Activated CD4-positive, CD25-positive, alpha-beta regulatory T cell treated with anti-CD3 and anti-CD28 coated beads, Interleukin-2, amount 50 U/mL, for 72 hours (primary cell): ENCODE measurements at regions not wholly inside any gene's neighbourhood (a gene's known extent, or its start where the extent isn't known, plus 50 kb on each side); places are given as distances from the start of the nearest gene placed in this dataset.
"Not testable (repeated sequence)": the region's sequence is repeated elsewhere in the genome, so short reads cannot be mapped to it uniquely, and the experiment has no call there.

ENCODE experiments used
- DNase-seq: peaks from one replicate; pipeline ENCODE4 v3.0.0; 2021

DNA sequence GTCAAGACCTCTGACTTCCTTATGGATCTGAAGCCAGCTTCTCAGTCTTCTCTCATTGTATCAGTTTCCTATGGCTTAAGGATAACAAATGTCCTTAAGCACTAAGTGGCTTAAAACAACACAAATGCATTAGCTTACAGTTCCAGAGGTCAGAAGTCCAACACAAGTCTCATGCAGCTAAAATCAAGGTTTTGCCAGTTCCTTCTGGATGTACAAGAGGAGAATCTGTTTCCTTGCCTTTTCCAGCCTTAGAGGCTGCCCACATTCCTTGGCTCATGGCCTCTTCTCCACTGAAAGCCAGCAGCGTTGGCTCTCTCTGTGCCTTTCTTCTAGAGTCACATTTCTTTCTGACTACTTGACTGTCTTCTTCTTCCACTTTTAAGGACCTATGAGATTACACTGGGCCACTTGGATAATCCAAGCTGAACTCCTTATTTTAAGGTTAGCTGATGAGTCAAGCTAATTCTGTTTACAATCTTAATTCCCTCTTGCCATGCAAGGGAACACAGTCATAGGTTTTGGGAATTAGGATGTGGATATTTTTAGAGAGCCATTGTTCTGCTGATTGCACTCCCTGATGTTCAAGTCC lies 179.0 kb downstream of the BCAS1 start:
- no peak for DNase-seq

DNA sequence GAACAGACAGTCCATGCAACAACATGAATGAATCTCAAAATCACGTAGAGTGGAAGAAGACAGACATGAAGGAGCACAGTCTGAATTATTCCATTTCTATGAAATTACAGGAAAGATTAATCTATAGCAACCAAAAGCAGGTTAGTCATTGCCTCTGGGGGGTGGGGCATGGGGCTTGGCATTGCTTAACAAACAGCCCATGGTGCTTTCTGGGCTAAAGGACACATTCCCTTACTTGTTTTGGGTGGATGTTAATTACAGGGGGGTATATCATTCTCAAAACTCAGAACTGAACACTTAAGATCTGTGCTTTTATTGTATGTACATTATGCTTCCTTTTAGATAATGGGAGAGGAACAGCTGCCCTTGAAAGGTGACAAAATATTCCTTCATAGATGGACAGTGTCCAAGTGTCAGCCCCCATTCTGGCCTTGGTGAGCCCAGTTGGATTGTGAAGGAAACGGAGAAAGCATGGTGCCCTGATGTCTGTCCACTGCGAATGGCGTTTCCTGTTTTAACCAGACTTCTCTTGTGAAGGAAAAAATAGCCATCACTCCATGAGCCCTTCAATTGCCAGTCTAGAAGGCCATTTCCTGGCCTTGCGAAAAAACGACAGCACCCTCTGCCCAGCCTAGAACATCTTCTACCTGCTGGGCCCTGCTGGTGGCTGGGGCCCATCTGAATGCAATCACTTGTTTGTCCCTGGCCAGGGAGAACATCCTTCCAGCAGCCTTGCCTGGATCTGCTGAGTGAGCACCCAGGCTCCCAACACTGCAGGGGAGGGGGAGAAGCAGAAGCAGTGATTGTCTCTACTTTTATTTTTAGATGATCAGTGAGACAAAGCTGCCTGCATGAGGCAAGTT lies 179.7 kb downstream of the BCAS1 start:
- no peak for DNase-seq

DNA sequence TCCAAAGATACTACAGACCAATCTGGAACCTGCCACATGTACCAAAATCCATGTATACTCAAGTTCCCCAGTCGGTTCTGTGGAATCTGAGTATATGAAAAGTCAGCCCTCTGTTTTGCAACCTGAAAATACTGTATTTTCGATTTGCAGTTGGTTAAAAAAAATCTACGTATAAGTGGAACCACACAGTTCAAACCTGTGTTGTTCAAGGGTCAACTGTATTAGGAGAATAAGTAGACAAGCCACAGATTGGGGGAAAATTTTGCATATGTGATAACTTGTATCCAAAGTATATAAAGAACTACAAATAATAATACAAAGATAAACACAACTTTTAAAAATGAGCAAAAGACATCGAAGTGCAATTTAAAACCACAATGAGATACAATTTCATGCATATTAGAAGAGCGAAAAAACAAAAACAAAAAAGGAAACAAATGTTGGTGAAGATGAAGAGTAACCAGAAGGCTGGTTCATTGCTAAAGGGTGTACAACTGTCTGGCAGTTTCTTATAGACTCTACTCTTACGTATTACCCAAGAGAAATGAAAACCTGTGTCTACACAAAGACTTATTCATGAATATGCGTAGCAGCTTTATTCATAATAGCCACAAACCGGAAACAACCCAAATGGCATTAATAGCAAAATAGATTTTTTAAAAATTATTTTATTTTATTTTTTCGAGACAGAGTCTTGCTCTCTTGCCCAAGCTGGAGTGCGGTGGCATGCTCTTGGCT lies 180.8 kb downstream of the BCAS1 start:
- no peak for DNase-seq

DNA sequence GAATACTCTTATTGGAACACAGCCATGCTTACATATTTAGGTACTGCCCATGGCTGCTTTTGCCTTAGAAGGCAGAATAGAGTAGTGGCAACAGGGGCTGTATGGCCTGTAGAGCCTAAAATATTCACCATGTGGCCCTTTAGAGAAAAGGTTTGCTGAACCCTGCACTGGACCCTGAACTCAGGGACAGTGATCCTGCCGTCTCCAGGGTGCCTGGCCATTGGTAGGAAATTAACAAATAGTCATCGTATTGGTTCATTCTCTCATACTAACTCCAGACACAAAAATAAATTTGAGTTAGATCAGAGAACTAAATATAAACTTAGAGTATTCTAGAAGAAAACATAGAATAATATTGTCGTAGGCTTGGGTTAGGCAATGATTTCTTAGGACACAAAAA lies 181.4 kb downstream of the BCAS1 start:
- DNase-seq, result no peak

DNA sequence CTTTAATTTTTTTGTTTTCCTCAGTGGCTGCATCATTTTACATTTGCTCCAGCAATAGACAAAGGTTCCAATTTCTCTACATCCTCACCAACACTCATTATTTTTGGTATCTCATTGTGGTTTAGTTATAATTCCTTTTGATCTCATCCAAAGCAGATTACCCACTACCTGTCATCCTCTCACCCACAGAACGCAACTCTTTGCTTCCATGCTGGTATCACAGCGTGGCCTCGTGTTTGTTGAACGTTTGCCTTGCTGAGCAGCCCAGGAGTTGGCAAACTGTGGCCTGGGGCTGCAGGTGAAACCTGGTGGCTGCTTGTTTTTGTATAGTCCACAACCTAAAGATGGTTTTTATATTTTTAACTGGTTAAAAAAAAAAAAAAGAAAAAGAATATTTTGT lies 181.9 kb downstream of the BCAS1 start:
- DNase-seq, result no peak

DNA sequence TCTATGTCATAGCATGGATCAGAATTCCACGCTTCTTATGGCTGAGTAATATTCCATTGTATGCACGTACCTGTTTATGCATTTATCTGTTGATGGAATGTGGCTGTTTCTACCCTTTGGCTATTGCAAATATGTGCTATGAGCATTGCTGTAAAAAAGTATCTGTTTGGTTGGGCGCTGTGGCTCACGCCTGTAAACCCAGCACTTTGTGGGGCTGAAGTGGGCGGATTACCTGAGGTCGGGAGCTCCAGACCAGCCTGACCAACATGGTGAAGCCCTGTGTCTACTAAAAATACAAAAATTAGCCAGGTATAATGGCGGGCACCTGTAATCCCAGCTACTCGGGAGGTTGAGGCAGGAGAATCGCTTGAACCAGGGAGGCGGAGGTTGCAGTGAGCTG lies 182.4 kb downstream of the BCAS1 start:
- DNase-seq, result no peak

DNA sequence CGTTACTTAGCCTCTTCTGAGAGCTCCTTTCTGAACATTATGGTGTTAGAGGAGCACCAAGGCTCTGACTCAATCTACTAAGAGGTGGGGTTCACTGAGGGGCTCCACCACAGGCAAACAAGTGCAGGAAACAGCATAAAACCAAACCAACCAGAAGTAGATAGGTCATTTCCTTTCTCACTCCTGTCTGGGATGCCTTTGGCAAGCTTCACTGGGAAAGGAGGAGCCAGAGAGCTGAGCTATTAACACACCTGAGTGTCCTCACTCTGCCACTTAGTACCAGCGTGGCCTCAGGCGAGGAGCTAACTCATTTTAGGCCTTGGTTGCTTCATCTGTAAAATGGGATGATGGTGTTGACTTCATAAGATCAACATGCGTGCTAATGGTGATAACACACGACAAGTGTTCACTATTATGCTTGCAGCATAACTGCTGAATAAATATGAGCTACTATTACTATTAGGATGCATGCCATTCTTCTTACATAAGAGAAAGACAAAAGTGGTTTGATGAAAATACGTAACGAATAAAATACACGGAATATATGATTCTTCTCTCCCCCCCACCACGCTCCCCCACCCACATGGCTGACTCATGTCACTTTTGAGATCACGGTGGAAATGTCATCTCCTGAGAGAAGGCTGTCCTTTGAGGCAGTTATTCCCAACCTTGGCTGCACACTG lies 185.4 kb downstream of the BCAS1 start:
- no peak for DNase-seq

DNA sequence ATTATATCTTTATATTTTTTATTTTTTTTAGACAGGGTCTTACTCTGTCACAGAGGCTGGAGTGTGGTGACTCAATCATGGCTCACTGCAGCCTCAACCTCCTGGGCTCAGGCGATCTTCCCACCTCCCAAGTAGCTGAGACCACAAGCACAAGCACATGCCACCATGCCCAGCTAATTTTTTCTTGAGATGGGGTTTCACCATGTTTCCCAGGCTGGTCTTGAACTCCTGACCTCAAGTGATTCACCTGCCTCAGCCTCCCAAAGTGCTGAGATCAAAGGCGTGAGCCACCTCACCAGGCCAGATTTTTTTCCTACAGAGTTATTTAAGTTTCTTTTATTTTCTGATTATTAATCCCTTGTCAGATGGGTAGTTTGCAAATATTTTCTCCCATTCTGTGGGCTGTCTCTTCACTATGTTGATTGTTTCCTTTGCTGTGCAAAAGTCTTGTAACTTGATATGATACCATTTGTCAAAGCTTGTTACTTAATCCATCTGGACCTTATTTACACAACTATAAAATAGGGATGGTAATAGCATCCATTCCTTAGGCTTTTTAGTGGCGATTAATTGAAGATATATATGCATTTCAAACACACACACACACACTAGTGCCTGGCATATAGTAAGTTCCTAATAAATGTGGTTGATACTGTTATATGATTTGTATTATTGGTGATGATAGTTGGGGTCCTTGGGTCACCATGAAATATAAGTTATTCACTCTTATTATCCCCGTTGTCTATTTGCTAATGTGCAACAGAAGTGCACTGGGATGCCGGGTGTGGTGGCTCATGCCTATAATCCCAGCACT lies 187.1 kb downstream of the BCAS1 start:
- no peak for DNase-seq

DNA sequence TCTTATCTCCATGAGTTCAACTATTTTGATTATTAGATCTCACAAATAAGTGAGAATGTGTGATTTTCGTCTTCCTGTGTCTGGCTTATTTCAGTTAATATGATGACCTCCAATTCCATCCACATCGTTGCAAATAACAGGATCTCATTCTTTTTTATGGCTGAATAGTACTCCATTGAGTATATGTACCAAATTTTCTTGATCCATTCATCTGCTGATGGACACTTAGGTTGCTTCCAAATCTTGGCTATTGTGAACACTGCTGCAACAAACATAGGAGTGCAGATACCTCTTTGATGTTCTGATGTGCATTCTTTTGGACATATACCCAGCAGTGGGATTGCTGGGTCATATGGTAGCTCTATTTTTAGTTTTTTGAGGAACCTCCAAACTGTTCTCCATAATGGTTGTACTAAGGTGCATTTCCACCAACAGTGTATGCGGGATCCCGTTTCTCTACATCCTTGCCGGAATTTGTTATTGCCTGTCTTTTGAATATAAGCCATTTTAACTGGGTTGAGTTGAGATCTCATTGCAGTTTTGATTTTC lies 187.9 kb downstream of the BCAS1 start:
- not testable (repeated sequence) for DNase-seq

DNA sequence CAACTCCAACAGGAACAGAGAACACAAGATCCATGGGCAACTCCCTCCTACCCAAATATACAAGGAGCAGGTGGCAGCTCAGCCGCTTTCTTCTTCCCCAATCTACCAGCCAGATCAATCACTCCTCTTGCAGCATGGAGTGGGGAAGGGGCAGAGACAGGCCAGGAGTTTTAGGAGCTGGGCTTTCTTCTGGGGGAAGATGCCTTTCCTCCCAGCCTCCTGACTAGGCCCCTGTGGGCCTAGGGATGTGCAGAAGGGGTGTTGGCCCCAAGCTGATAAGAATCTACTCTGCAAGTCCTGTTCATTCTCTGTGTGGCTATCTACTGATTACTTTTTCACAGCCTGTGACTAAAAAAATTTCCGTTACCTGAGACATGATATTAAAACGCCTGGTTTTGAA lies 189.0 kb downstream of the BCAS1 start:
- no peak for DNase-seq

DNA sequence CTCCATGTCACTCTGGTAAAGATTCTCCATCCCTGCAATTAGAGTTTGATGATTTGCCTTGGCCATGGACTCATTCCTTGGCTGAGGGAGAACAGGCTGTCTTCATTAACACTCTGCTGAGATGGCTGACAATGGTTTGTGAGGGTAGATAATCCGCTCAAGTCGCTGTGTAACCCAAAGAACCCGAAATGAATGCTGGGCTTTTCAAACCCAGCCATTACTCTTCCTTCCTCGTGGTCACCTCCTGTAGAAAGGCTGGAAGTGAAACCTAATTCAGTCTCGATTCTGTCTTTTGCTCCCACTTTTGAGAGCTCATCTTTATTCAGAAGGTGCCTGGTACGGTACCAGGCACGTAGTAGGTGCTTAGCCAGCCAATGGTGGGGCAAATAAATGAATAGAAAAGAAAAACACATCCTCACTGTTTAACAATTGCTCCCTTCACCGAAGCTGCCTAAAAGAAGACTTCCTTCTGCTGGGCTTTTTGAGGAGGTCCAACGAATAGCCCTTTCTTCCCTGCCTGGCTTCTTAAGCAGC lies 190.2 kb downstream of the BCAS1 start:
- DNase-seq, result no peak

DNA sequence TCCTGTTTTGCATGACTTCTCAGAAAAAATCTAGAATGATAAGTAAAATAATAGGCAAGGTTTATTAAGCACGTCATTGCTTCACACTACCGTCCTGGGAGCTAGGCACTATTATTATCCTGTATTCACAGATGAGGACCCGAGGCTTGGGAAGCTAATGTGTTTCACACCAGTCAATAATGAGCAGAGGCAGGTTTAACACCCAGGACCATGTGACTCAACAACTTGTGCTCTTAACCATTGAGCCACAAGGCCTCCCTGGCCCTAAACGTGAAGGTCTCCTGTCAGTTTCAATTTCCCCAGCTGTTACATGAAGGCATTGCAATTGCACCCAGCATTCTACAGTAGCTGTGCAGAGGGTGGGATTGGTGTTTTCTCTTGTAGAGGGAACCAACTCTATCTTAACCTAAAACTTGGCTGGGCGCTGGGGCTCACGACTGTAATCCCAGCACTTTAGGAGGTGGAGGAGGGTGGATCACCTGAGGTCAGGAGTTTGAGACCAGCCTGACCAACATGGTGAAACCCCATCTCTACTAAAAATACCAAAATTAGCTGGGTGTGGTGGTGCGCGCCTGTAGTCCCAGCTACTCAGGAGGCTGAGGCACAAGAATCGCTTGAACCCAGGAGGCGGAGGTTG lies 191.2 kb downstream of the BCAS1 start:
- DNase-seq, result no peak

DNA sequence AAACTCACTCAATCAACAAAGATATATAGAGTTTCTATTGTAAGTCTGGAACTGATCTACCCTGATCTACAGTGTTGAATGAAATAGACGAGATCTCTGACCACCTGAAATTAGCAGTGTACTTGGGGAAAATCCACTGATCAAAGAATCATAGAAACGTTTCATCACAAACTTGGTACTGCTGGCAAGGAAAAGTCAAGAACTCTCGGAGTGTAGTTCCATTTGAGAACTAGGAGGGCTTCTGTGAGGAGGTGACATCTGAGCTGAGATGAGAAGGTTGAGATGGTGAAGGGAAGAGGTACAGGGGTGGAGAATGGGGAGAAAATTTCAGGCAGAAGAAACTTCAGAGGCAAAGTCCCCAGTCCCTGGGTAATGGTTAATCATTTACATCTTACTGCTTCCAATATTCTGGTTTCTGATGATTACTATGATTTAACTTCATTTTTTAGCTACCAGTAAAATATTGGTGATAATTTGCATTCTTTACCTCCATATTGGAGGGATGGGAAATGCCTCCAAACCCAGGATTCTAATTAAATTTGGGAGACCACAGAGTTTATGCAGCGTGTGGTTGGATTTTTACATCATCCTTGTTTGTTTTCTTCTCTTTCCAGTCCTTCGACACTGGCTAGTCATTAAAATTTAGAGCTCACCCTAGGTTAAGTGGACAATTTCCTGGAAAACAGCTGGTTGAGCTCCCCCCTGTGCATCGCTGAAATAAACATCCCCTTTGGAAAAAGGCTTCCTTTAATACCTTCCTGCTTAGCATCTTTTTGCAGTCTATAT lies 191.9 kb downstream of the BCAS1 start:
- no peak for DNase-seq

DNA sequence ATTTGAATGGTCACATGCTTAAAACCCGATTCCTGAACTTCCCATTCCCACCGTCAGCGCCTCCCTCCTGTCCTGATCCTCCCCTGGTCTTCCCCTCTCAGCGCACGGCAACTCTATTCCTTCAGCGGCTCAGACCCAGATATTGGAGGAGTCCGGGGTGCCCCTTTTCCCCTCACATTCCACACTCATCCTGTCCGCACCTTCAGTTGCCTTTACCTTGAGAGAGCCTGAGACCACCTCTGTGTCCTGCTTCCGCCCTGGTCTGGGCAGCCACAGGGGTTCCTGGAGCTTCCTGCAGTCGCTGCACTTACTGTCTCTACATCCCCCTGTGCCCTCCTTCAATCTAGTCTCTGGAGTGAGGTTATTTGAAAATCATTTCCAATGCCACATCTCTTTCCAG lies 193.4 kb downstream of the BCAS1 start:
- DNase-seq, result no peak

DNA sequence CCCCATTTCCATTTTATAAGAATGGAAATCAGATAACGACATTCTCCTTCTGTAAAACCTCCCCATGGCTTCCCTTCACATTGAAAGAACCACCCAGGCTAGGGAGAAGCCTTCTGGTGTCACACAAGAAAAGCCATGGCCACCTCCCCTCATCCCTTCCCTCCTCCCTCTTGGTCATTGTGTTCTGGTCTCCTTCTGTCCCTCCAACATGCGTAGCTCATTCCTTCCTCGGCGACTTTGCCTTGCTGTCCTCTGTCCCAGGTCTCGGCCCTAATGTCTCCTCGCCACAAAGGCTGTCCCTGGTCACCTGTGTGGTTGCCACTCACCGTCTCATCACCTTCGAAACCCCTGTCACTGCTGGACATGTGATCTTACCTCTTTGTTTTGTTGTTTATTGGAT lies 193.9 kb downstream of the BCAS1 start:
- DNase-seq, result no peak

DNA sequence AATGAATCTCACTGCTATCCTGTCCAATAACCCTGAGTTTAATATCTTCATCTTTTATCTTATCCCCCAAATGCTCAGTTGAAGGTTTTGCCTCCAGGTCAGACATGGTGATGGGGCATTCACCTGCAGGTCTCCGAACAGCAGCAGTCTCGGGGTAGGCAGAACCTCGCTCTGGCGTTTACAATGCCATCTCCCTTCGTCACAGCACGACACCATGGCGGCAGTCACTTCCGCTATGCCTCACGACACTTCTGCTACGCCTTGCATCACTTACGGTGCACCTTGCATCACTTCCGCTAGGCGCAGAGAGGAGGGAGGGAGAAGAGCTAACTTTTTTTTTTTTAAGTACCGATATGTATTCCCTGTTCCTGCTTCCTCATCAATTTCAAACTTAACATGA lies 194.9 kb downstream of the BCAS1 start:
- no peak for DNase-seq

DNA sequence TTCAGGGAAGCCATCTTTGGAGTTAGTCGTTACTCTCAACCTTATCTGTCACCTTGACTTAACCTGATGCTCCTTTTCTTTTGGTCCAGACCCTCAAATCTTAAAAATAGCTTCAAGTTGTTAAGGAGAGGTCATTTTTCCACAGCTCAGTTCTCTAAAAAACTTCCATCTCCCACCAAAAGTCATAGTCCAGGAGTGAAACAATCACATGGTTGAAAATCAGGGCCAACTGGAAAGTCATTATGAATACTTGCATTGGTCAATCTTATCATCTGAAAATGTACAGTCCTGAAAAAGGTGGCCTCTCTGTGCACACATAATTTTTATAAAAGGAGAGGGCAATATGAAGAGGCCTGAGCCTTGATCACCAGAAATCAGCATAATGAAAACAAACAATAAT lies 195.7 kb downstream of the BCAS1 start:
- no peak for DNase-seq

DNA sequence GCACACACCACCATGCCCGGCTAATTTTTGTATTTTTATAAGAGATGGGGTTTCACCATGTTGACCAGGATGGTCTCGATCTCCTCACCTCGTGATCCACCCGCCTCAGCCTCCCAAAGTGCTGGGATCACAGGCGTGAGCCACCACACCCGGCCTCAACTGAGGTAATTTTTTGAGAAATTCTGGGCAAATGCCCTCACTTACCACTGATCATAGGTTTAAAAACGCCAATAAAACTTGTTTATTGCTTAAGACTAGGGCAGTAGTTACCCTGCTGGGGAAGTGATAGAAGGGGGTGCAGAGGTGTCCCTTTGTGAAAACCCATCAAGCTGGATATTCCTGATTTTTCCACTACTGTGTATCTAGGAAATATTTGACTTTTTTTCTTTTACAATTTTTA lies 196.3 kb downstream of the BCAS1 start:
- DNase-seq, result no peak

DNA sequence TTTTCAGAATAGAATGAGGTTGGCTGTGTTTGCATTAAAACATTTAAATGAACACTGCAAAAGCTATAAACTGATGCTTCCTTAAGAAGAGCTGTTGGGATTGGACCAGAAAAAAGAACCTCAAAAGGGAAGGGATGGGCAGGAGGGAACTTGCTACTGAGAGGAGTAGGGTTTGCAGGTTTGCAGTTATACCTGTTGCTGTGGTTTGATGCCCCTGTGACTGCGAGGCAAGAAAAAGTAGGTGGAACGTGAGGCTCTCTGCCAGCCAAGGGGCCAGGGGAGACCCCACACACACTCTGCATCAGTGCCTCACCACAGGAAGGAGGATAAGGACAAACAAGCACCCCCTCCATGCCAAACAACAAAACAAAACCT lies 197.2 kb downstream of the BCAS1 start:
- DNase-seq, result no peak

DNA sequence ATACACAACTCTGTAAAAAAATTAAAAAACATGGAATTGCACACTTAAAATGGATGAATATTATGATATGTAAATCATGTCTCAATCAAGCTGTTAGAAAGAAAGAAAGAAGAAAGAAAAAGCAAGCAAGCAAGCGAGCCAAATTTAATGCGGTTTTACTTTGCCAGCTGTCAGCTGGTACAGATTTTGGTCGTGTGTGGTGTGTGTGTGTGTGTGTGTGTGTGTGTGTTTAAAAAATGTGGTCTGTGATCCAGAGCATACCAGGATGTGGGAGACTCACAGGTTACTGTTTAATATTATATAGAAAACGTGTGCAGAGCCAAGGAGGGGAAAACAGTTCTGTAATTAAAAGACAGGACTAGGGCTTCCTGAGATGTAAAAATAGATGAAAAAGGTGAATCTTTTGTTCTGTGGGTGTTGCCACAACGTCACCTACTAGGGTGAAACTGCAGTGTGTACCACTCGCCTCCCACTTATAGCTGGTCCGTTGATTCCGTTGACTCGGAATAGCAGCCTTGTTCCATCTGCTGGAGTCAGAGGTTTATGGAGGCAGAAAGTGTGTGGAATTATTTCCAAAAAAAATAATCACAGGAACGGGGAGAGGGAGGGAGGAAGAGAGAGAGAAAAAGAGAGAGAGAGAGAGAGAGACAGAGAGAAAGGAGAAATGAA lies 197.7 kb downstream of the BCAS1 start:
- no peak for DNase-seq
